GM18505 (cell line): ENCODE measurements at regions not wholly inside any gene's neighbourhood (a gene's known extent, or its start where the extent isn't known, plus 50 kb on each side); places are given as distances from the start of the nearest gene placed in this dataset.
"Not testable (repeated sequence)": the region's sequence is repeated elsewhere in the genome, so short reads cannot be mapped to it uniquely, and the experiment has no call there.

Experiments
- ATAC-seq: cut with Tn5 transposase; IDR thresholded peaks from one replicate; pipeline ENCODE4 v1.9.1; 2021; ENCODE audit not compliant: unreplicated experiment
- POLR2A ChIP-seq: IDR thresholded peaks from 4 replicates; pipeline ENCODE4 v1.6.1; 2011; ENCODE audit warnings: borderline replicate concordance; ENCODE audit not compliant: insufficient read depth, insufficient read length; ENCODE audit errors: extremely low read depth

DNA sequence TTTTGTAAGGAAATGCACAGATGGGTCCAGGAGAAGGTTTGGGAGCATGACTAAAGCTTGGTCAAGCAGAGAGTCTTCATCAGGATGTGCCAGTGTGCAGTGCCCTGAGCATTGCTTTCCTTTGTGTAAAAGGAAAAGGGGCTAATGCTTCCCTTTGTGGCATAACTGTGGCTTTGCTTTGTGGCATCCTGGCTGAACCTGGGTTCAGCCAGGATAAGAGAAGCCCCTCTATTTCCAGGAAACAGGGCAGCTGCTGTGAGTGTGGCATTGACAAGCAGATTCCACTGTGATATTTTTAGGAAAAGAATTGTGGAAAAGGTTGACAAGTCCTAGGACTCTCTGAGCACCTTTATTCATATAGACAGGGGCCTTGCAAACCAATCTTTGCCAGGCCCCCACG is 193.4 kb upstream of the CXCL12 start:
- ATAC-seq, result no peak
- no peak for TF ChIP-seq POLR2A

- not testable (repeated sequence) for ATAC-seq
Measured at GRCh38 chr10:44578963-44579362, 194.1 kb upstream of the CXCL12 start.

DNA sequence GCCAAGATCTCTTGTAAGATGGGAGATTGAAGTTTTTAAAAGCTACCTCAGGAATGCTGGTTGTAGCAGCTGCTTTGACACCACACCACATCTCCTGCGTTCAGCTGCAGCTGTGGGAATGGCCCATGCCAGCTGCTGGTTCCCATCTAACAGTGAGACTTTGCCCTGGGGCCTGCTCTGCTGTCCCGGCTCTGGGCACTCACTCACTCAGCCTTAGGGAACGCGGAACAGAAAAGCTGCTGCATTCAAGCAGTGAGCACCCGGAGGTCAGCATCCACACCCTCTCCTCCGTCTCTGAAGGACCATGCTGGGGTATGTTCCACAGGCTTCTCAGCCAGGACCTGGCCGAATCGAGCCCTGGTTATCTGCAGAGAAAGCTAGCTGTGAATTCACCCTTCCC is 197.1 kb upstream of the CXCL12 start:
- TF ChIP-seq POLR2A, result no peak
- ATAC-seq, result no peak

GRCh38 chr10:44587488-44588318 is 202.8 kb upstream of the CXCL12 start:
- no peak for TF ChIP-seq POLR2A
- ATAC-seq, result no peak

- TF ChIP-seq POLR2A, result no peak
- ATAC-seq, result no peak
Measured at GRCh38 chr10:44589181-44589943, 204.5 kb upstream of the CXCL12 start.

DNA sequence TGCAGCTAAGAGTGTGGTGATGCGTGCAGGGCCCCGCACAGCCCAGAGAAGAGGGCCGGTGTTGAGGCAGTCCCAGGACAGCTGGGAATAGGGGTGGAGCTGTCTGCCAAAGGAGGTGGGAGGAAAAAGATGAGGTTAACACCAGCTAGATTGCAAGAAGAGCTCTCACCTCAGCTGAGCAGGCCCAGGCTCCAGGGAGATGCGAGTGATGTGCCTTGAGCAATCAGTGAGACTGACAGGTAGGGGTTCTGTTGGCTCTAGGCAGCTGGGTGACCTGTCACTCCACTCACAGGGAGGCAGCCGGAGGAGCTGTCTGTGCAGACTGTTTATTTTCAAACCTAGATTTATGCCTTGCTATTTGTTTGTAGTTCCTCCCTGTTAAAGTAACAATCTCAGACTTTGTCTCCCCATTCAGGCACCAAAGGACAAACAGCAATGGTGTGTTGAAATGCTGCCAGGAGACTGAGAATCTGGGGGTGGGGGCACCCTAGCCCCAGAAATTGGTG is 205.1 kb upstream of the CXCL12 start:
- no peak for TF ChIP-seq POLR2A
- ATAC-seq, result no peak

DNA sequence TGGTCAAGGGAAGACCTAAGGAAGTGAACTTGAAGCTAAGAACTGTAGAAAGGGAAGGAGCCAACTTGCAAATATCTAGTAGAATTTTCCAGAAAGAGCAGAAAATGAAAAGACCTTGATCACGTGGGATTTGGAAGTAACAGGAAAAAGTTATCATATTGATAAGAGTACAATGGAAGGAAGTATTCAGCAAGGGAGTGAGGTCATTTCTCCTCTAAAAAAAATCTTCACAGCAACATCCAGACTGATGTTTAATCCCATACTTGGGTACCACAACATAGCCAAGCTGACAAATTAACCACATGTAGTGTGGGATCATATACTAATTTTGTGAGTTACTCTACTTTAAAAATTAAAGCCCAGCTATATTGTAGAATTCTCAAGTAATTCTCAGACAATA is 207.0 kb upstream of the CXCL12 start:
- no peak for TF ChIP-seq POLR2A
- no peak for ATAC-seq

DNA sequence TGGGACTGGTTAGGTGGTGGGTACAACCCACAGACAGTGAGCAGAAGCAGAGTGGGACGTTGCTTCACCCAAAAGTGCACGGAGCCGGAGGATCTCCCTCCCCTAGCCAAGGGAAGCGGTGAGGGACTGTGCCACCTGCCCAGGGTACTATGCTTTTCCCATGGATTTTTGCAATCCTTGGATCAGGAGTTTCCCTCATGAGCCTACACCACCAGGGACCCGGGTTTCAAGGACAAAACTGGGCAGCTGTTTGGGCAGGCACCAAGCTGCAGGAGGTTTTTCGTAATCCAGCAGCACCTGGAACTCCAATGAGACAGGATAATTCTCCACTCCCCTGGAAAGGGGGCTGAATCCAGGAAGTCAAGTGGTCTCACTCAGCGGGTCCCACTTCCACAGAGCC is 209.1 kb upstream of the CXCL12 start:
- ATAC-seq, result no peak
- no peak for TF ChIP-seq POLR2A

DNA sequence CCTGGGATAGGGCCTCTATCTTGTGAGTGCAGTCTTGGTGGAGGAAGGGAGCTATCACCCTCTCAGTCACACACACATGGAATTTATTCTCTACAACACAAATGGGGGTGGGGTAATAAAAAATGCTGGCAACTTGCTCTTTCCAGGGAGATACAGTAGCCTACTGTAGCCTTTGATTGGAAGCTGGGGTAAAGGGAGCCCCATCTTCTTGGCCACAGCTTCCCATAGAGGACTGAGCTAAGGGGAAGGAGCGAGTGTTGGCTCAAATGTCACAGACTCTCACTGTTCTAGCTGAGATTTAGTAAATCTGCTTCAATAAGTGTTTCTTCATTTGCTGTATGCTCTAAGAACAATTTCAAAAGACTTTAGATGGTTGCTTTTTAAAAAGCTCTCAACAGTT is 222.2 kb upstream of the CXCL12 start:
- no peak for TF ChIP-seq POLR2A
- ATAC-seq, result no peak

GRCh38 chr10:44618910-44619309 is 234.0 kb upstream of the CXCL12 start:
- no peak for TF ChIP-seq POLR2A

GRCh38 chr10:44619521-44619920 is 234.6 kb upstream of the CXCL12 start:
- ATAC-seq, result no peak
- TF ChIP-seq POLR2A, result no peak

More at GRCh38 chr10:44618910-44619309, 234.0 kb upstream of the CXCL12 start:
- ATAC-seq, result no peak

- TF ChIP-seq POLR2A, result no peak
- no peak for ATAC-seq
Measured at GRCh38 chr10:44619975-44620374, 235.1 kb upstream of the CXCL12 start.

DNA sequence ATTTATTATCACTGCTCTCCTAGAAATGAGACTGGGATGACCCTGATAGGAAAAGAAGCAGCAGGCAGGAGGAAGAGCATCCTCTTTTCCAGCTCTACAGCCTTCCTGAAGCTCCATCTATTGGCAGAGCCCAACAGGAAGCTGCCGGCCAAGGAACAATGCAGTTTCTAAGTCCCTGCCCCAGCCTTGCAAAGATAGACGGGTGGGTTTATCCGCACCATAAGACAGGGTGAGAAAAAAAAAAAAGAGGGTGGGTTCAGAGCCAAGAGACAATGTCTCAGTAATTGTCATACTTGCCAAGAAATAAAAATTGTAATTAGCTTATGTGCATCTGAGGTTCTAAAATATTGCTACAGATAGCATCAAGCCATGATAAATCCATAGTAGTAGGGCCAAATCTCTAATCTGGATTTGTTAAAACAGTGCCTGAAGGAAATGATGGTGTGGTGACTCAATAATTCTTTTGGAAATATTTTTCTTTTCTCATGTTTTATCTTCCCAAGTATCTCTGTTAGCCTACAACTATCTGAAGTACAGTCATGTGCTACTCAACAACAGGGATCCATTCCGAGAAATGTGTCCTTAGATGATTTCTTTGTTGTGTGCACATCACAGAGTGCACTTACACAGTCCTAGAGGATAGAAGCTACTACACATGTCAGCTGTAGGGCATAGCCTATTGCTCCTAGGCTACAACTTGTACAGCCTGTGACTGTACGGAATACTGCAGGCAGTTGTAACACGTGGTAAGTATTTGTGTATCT is 242.9 kb upstream of the CXCL12 start:
- no peak for ATAC-seq
- TF ChIP-seq POLR2A, result no peak
